HG02798 (cell line): ENCODE measurements at regions not wholly inside any gene's neighbourhood (a gene's known extent, or its start where the extent isn't known, plus 50 kb on each side); places are given as distances from the start of the nearest gene placed in this dataset.
A peak's percentile ranks its signal among the peaks of the same experiment; 100 is the strongest.

Source experiments
- ATAC-seq: cut with Tn5 transposase; IDR thresholded peaks from one replicate; pipeline ENCODE4 v1.9.1; 2021; ENCODE audit warnings: mild to moderate bottlenecking; ENCODE audit not compliant: unreplicated experiment, poor library complexity

- no peak for ATAC-seq
These were observed 87.7 kb upstream of the PRKCQ start for GRCh38 chr10:6667679-6668270.

GRCh38 chr10:6667150-6667549 is 87.1 kb upstream of the PRKCQ start:
- ATAC-seq = no peak

DNA sequence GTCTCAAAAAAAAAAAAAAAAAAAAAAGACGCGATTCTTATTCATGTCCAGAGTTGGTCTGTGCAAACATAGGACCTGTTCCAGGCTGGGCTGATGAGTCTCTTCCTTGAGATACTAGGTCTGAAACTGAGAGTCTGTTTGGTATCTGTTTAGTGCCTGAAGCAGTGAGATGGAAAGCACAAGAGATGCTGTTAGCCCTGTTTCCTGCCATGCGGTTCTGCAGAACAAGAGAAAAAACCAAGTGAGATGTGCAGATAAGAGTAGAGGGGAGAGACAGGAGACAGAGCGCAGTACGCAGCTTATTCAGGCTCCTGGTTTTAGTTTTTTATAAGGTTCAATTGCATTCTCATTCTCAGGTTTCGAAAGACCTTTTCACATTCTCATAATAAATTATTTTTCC is 85.8 kb upstream of the PRKCQ start:
- ATAC-seq = no peak

GRCh38 chr10:6660460-6660859 is 80.4 kb upstream of the PRKCQ start:
- no peak for ATAC-seq

- ATAC-seq = no peak
These were observed 79.4 kb upstream of the PRKCQ start for GRCh38 chr10:6659451-6659850.

DNA sequence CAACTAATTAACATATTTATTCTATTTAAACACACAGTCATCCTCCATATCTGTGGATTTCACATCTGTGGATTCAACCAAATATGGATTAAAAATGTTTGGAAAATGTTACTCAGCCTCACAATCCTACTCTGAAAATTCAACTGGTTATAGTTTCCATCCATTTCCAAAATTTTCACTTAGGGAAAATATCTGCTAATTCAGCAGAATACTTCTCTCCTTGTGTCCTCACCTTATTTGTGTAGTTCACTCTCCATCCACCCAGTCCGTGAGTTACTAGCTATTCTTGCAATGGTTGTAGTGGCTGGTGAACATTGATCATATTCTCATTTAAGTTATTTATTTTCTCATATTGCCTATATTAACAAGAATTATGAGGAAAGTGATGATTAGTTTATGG is 77.6 kb upstream of the PRKCQ start:
- ATAC-seq = no peak

DNA sequence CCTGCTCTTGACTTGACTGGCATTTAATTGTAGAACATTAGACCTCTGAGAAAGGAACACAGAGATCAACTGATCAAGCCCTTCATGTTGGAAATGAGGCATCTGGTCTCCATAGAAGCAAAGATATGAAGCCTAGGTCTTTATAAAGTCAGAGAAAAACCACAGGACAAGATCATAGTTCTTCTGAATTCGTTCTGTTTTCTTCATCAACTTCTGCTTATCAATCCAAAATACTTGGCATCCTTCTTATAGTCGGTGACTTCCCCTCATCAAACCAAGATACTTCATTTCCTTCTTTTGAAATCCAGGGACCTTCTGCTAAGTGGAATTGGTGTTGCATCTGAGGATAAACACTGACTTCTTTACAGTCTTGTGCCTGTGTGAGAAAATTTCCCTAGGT is 77.1 kb upstream of the PRKCQ start:
- ATAC-seq = no peak

DNA sequence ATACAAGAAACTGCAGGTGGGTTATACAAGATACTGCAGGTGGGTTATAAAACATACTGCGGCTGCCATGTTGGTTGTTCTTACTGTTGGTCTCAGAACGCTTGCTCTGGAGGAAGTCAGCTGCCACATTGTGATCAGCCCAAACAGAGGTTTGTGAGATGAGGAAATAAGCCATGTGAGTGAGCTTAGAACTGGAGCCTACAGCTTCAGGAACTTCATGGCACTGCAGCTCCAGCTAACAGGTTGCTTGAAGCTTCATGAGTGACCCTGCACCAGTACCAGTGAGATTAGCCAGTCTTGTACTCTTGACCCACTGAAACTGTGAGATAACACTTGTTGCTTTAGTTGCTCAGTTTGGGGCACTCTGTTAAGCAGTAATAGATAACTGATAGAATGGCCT is 74.5 kb upstream of the PRKCQ start:
- ATAC-seq = no peak

- no peak for ATAC-seq
These were observed 70.5 kb upstream of the PRKCQ start for GRCh38 chr10:6650586-6650985.

DNA sequence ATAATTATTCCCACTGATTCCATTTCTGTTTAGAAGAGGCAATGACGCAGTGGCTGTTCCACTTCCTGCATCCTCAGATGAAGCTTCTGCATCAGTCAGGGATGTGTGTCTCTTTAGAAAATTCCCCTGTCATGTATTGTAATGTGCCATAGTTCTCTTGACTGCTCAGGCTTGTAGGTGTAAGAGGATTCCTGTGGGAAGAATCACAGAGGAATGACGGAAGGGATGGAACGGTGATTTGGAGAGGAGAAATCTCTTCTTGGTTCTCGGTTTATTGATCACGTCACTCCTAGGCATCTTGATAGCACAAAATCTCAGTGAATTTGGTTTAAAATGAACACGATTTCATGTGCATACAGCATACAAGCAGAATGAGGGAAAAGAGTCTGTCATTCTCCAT is 69.8 kb upstream of the PRKCQ start:
- no peak for ATAC-seq

DNA sequence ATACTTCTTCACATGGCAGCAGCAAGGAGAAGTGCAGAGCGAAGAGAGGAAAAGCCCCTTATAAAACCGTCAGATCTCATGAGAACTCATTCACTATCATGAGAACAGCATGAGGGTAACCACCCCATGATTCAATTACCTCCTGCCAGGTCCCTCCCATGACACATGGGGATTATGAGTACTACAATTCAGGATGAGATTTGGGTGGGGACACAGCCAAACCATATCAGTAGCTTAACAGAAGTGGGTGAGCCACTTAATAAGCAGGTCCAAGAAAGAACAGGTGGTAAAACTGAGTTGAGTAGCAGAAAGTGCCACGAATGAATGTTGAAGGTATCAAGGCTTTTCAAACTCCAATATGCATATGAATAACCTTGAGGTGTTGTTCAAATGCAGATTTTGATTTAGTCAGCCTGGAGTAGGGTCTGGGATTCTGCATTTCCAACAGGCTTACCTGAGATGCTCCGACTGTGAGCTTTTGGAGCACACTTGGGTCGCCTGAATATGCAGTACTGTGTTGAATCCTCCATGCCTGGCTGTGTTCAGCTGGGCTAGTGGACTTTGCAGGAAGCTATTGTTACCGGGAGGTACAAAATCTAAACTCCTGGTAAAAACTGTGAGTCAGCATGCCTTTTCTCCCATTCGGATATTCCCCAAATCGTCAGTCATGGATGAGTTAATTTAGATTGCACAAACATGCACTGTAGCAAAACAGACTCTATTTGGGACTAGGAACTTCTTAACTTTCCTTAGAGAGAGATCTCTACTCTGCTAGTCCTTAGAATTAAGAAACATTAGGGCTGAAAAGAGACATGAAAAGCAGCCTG is 69.0 kb upstream of the PRKCQ start:
- ATAC-seq = no peak

GRCh38 chr10:6647811-6648526 is 67.9 kb upstream of the PRKCQ start:
- peak; percentile 67 for ATAC-seq

GRCh38 chr10:6643962-6644361 is 63.9 kb upstream of the PRKCQ start:
- ATAC-seq = no peak

DNA sequence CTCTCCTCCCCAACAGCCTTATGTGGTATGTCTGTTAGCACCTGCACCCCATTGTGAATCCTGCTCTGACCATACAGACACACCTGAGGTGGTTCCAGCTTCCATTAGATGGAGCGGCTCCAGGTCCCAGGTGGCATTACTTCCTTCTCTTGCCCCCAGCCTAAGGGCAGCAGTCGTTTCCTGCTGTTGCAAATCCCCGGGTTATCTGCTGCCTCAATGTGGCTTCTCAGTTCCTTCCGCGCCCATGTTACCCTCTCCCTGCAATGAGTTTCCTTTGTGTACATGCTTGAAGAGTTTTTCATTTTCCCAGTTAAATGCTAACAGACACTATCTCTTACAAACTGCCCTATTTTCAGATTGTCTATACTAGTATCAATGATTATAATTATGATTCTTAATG is 62.8 kb upstream of the PRKCQ start:
- ATAC-seq = no peak

- no peak for ATAC-seq
These were observed 60.5 kb upstream of the PRKCQ start for GRCh38 chr10:6640433-6641040.

DNA sequence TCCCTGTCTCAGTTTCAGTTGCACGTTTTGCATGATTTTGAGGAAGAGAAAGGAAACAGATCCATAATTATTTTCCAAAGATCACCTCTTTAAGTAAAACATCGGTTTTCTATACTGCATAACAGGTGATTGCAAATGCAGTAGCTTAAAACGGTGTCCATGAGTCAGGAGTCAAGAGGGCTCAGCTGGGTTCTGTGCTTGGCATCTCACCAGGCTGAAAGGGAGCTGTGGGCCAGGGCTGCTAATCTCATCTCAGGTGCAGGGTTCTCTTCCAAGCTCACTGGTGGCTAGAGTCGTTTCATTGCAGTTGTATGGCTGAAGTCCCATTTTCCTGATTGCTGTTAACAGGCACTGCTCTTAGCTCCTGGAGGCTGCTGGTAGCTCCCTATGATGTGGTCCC is 57.0 kb upstream of the PRKCQ start:
- ATAC-seq = no peak

- ATAC-seq = no peak
These were observed 55.7 kb upstream of the PRKCQ start for GRCh38 chr10:6635784-6636183.
